ENCODE measurements at regions not wholly inside any gene's neighbourhood (a gene's known extent, or its start where the extent isn't known, plus 50 kb on each side); places are given as distances from the start of the nearest gene placed in this dataset.

- TF ChIP-seq, protein P1, sequence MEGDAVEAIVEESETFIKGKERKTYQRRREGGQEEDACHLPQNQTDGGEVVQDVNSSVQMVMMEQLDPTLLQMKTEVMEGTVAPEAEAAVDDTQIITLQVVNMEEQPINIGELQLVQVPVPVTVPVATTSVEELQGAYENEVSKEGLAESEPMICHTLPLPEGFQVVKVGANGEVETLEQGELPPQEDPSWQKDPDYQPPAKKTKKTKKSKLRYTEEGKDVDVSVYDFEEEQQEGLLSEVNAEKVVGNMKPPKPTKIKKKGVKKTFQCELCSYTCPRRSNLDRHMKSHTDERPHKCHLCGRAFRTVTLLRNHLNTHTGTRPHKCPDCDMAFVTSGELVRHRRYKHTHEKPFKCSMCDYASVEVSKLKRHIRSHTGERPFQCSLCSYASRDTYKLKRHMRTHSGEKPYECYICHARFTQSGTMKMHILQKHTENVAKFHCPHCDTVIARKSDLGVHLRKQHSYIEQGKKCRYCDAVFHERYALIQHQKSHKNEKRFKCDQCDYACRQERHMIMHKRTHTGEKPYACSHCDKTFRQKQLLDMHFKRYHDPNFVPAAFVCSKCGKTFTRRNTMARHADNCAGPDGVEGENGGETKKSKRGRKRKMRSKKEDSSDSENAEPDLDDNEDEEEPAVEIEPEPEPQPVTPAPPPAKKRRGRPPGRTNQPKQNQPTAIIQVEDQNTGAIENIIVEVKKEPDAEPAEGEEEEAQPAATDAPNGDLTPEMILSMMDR (IDR thresholded peaks at IDR 0.05): no peak
- no peak for TF ChIP-seq POLR2A (IDR thresholded peaks at IDR 0.05)
These were observed 165.0 kb upstream of the RTL1 start for GRCh38 chr14:101068313-101069227.
